Spleen (tissue), 7 donors: ENCODE measurements at regions not wholly inside any gene's neighbourhood (a gene's known extent, or its start where the extent isn't known, plus 50 kb on each side); places are given as distances from the start of the nearest gene placed in this dataset.

Source experiments
- POLR2AphosphoS5 ChIP-seq, 3 donors: sonication (generic); formaldehyde crosslinking; IDR thresholded peaks; one replicate each; pipeline ENCODE4 v1.5.1; 2017; ENCODE audit warnings: antibody characterized with exemption in 3 of 3
- TF ChIP-seq, protein P1 (sequence below), 11 experiments: fragments of 200-600 bp in 7 of 11; fragments of 450-650 bp in 4 of 11; sonication (generic) in 4 of 11; IDR thresholded peaks in 8 of 11; conservative IDR thresholded peaks in 3 of 11; 1 replicate in 7 of 11; 2 replicates in 4 of 11; pipeline versions ENCODE4 v1.4.0 to v1.8.0; 2016 to 2021; ENCODE audit warnings: antibody characterized with exemption in 11 of 11, inconsistent platforms in 4 of 11, mild to moderate bottlenecking in 1 of 11
- donor health status: DM: no; HTN: no; CAD: no; lungs with moderate emphysema.
- donor health status: DM: no; HTN: no; CAD: no.
- donor health status: DM: no; HTN: no; CAD: no.

DNA sequence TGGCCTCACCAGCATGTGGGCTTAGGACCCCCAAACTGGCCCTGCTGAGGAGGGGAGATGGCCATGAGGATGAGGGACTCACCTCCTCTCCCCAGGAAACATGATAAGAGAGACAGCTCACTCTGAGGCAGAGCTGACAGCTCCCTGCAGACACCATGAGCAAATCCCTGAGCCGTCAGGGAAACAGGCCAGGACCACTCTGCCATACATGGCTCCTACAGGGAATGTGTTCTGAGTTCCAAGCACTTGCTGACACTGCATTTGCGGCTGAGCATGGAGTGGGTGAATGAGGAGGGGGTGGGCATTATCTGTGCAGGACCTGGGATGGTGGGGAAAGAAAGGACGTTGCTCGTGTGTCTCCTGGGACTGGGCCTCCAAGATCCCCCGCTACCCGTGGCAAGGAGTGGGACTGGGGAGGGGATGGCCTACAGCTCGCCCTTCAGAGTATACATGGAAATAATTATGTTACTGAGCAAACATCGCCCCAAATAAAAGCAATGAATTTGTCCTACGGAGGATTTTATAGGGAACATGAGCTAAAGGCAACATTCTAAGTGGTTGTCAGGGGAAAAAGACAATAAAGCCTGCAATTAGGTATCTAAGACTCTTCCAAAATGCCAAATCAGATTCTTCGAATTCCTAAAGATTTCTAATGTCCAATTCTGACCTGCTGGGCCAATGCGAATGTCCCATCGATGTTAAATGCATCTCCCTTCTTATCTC is 355.9 kb upstream of the AJAP1 start:
- TF ChIP-seq, protein P1, sequence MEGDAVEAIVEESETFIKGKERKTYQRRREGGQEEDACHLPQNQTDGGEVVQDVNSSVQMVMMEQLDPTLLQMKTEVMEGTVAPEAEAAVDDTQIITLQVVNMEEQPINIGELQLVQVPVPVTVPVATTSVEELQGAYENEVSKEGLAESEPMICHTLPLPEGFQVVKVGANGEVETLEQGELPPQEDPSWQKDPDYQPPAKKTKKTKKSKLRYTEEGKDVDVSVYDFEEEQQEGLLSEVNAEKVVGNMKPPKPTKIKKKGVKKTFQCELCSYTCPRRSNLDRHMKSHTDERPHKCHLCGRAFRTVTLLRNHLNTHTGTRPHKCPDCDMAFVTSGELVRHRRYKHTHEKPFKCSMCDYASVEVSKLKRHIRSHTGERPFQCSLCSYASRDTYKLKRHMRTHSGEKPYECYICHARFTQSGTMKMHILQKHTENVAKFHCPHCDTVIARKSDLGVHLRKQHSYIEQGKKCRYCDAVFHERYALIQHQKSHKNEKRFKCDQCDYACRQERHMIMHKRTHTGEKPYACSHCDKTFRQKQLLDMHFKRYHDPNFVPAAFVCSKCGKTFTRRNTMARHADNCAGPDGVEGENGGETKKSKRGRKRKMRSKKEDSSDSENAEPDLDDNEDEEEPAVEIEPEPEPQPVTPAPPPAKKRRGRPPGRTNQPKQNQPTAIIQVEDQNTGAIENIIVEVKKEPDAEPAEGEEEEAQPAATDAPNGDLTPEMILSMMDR (IDR thresholded peaks at IDR 0.05 in 8 of 11, conservative IDR thresholded peaks at IDR 0.05 in 3 of 11): no peak
- no peak for TF ChIP-seq POLR2AphosphoS5 (IDR thresholded peaks at IDR 0.05)
